SK-N-SH treated with all-trans-retinoic acid at 6 μM for 48 hours (cell line): ENCODE measurements at regions not wholly inside any gene's neighbourhood (a gene's known extent, or its start where the extent isn't known, plus 50 kb on each side); places are given as distances from the start of the nearest gene placed in this dataset.

Source experiments
- ATAC-seq: fragments of 200-7000 bp; cut with Tn5 transposase; 3 replicates; pipeline ENCODE4 v1.9.1; 2020; ENCODE audit warnings: mild to moderate bottlenecking, moderate library complexity
- BACH2 ChIP-seq: fragments of 250-450 bp; sonication (Bioruptor Pico); IDR thresholded peaks from 2 replicates; pipeline ENCODE4 v1.9.0; 2021; ENCODE audit warnings: mild to moderate bottlenecking, borderline replicate concordance
- ESRRG ChIP-seq: fragments of 250-450 bp; sonication (Bioruptor Pico); IDR thresholded peaks from 2 replicates; pipeline ENCODE4 v1.6.1; 2021; ENCODE audit warnings: mild to moderate bottlenecking
- GLIS3 ChIP-seq: fragments of 250-450 bp; sonication (Bioruptor Pico); IDR thresholded peaks from 2 replicates; pipeline ENCODE4 v1.5.0; 2020; ENCODE audit warnings: mild to moderate bottlenecking, moderate library complexity
- ISL1 ChIP-seq: fragments of 250-450 bp; sonication (Bioruptor Pico); IDR thresholded peaks from 2 replicates; pipeline ENCODE4 v2.1.2; 2022; ENCODE audit warnings: mild to moderate bottlenecking, moderate library complexity
- OSR1 ChIP-seq: fragments of 250-450 bp; sonication (Bioruptor Pico); IDR thresholded peaks from 2 replicates; pipeline ENCODE4 v1.8.0; 2022; ENCODE audit warnings: moderate library complexity, mild to moderate bottlenecking, inconsistent platforms
- PPARA ChIP-seq: fragments of 250-450 bp; sonication (Bioruptor Pico); IDR thresholded peaks from 2 replicates; pipeline ENCODE4 v1.5.0; 2020; ENCODE audit warnings: mild to moderate bottlenecking, borderline replicate concordance
- RARB ChIP-seq: fragments of 250-450 bp; sonication (Bioruptor Pico); IDR thresholded peaks from 2 replicates; pipeline ENCODE4 v1.8.0; 2021; ENCODE audit warnings: mild to moderate bottlenecking, moderate library complexity
- SNAI2 ChIP-seq: fragments of 250-450 bp; sonication (Bioruptor Pico); IDR thresholded peaks from 2 replicates; pipeline ENCODE4 v1.5.0; 2020; ENCODE audit warnings: mild to moderate bottlenecking, moderate library complexity
- TCF4 ChIP-seq: fragments of 250-450 bp; sonication (Bioruptor Pico); IDR thresholded peaks from 2 replicates; pipeline ENCODE4 v1.8.0; 2021; ENCODE audit warnings: mild to moderate bottlenecking, moderate library complexity, borderline replicate concordance
- TOX ChIP-seq: fragments of 250-450 bp; sonication (Bioruptor Pico); IDR thresholded peaks from 2 replicates; pipeline ENCODE4 v1.8.0; 2021; ENCODE audit warnings: mild to moderate bottlenecking, moderate library complexity, borderline replicate concordance
- ZC3H10 ChIP-seq: fragments of 250-450 bp; sonication (Bioruptor Pico); IDR thresholded peaks from 2 replicates; pipeline ENCODE4 v1.5.1; 2021; ENCODE audit warnings: mild to moderate bottlenecking, moderate library complexity
- ZFP3 ChIP-seq: fragments of 250-450 bp; sonication (Bioruptor Pico); IDR thresholded peaks from 2 replicates; pipeline ENCODE4 v1.5.0; 2020; ENCODE audit warnings: mild to moderate bottlenecking, moderate library complexity
- ZFP30 ChIP-seq: fragments of 450-650 bp; formaldehyde crosslinking; IDR thresholded peaks from 2 replicates; pipeline ENCODE4 v1.5.0; 2022; ENCODE audit warnings: mild to moderate bottlenecking, moderate library complexity
- ZNF565 ChIP-seq: fragments of 450-650 bp; formaldehyde crosslinking; conservative IDR thresholded peaks from 2 replicates; pipeline ENCODE4 v1.5.0; 2020; ENCODE audit warnings: low read depth, mild to moderate bottlenecking, moderate library complexity
- ZNF70 ChIP-seq: fragments of 450-650 bp; formaldehyde crosslinking; IDR thresholded peaks from 2 replicates; pipeline ENCODE4 v1.5.0; 2020; ENCODE audit warnings: mild to moderate bottlenecking, moderate library complexity
- ZNF8 ChIP-seq: fragments of 450-650 bp; formaldehyde crosslinking; IDR thresholded peaks from 2 replicates; pipeline ENCODE4 v1.5.0; 2020; ENCODE audit warnings: mild to moderate bottlenecking, moderate library complexity
- TF ChIP-seq, protein P1 (sequence below): fragments of 250-450 bp; sonication (Bioruptor Pico); IDR thresholded peaks from 2 replicates; pipeline ENCODE4 v1.5.1; 2020; ENCODE audit warnings: low read depth, mild to moderate bottlenecking, moderate library complexity
- TF ChIP-seq, protein P2 (sequence below): fragments of 250-450 bp; sonication (Bioruptor Pico); IDR thresholded peaks from 2 replicates; pipeline ENCODE4 v1.8.0; 2020; ENCODE audit warnings: mild to moderate bottlenecking, moderate library complexity, borderline replicate concordance
- TF ChIP-seq, protein P3 (sequence below): fragments of 250-450 bp; sonication (Bioruptor Pico); IDR thresholded peaks from 2 replicates; pipeline ENCODE4 v1.5.1; 2021; ENCODE audit warnings: mild to moderate bottlenecking, moderate library complexity
- TF ChIP-seq, protein P4 (sequence below): fragments of 250-450 bp; sonication (Bioruptor Pico); IDR thresholded peaks from 2 replicates; pipeline ENCODE4 v1.8.0; 2021; ENCODE audit warnings: low read depth, mild to moderate bottlenecking, moderate library complexity, borderline replicate concordance

DNA sequence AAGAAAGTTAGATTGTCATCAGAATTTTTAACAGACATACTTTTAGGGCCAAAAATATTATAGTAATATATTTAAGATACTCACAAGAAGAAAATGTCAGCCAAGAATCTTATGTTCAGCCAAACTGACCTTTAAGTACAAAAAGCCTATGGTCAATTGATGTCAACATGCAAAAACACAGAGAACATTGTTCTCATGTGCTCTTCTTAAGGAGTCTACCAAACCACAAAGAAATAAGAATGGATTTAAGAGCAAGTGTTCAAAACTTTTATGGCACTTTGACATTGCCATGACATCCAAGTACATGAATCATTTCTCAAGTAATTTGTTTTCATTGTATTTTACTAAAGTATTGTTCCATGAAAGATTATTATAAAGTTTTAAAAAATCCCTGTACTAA is 180.4 kb downstream of the TMEM26 start:
- ATAC-seq: no peak
- TF ChIP-seq ZNF70 (CRISPR knock-in tag) (no peak), ZC3H10 (CRISPR knock-in tag) (no peak), GLIS3 (CRISPR knock-in tag) (no peak), RARB (CRISPR knock-in tag) (no peak), SNAI2 (CRISPR knock-in tag) (no peak), TCF4 (CRISPR knock-in tag) (no peak), ISL1 (CRISPR knock-in tag) (no peak), BACH2 (CRISPR knock-in tag) (no peak), ZFP3 (CRISPR knock-in tag) (no peak), TOX (CRISPR knock-in tag) (no peak), ZNF565 (CRISPR knock-in tag) (no peak), ESRRG (CRISPR knock-in tag) (no peak), OSR1 (CRISPR knock-in tag) (no peak), ZNF8 (CRISPR knock-in tag) (no peak)
- TF ChIP-seq, protein P1, sequence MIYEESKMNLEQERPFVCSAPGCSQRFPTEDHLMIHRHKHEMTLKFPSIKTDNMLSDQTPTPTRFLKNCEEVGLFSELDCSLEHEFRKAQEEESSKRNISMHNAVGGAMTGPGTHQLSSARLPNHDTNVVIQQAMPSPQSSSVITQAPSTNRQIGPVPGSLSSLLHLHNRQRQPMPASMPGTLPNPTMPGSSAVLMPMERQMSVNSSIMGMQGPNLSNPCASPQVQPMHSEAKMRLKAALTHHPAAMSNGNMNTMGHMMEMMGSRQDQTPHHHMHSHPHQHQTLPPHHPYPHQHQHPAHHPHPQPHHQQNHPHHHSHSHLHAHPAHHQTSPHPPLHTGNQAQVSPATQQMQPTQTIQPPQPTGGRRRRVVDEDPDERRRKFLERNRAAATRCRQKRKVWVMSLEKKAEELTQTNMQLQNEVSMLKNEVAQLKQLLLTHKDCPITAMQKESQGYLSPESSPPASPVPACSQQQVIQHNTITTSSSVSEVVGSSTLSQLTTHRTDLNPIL (CRISPR knock-in tag): no peak
- TF ChIP-seq, protein P2, sequence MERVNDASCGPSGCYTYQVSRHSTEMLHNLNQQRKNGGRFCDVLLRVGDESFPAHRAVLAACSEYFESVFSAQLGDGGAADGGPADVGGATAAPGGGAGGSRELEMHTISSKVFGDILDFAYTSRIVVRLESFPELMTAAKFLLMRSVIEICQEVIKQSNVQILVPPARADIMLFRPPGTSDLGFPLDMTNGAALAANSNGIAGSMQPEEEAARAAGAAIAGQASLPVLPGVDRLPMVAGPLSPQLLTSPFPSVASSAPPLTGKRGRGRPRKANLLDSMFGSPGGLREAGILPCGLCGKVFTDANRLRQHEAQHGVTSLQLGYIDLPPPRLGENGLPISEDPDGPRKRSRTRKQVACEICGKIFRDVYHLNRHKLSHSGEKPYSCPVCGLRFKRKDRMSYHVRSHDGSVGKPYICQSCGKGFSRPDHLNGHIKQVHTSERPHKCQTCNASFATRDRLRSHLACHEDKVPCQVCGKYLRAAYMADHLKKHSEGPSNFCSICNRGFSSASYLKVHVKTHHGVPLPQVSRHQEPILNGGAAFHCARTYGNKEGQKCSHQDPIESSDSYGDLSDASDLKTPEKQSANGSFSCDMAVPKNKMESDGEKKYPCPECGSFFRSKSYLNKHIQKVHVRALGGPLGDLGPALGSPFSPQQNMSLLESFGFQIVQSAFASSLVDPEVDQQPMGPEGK (CRISPR knock-in tag): no peak
- TF ChIP-seq, protein P3, sequence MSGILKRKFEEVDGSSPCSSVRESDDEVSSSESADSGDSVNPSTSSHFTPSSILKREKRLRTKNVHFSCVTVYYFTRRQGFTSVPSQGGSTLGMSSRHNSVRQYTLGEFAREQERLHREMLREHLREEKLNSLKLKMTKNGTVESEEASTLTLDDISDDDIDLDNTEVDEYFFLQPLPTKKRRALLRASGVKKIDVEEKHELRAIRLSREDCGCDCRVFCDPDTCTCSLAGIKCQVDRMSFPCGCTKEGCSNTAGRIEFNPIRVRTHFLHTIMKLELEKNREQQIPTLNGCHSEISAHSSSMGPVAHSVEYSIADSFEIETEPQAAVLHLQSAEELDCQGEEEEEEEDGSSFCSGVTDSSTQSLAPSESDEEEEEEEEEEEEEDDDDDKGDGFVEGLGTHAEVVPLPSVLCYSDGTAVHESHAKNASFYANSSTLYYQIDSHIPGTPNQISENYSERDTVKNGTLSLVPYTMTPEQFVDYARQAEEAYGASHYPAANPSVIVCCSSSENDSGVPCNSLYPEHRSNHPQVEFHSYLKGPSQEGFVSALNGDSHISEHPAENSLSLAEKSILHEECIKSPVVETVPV (CRISPR knock-in tag): no peak
- TF ChIP-seq, protein P4, sequence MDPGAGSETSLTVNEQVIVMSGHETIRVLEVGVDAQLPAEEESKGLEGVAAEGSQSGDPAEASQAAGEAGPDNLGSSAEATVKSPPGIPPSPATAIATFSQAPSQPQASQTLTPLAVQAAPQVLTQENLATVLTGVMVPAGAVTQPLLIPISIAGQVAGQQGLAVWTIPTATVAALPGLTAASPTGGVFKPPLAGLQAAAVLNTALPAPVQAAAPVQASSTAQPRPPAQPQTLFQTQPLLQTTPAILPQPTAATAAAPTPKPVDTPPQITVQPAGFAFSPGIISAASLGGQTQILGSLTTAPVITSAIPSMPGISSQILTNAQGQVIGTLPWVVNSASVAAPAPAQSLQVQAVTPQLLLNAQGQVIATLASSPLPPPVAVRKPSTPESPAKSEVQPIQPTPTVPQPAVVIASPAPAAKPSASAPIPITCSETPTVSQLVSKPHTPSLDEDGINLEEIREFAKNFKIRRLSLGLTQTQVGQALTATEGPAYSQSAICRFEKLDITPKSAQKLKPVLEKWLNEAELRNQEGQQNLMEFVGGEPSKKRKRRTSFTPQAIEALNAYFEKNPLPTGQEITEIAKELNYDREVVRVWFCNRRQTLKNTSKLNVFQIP (CRISPR knock-in tag): no peak

DNA sequence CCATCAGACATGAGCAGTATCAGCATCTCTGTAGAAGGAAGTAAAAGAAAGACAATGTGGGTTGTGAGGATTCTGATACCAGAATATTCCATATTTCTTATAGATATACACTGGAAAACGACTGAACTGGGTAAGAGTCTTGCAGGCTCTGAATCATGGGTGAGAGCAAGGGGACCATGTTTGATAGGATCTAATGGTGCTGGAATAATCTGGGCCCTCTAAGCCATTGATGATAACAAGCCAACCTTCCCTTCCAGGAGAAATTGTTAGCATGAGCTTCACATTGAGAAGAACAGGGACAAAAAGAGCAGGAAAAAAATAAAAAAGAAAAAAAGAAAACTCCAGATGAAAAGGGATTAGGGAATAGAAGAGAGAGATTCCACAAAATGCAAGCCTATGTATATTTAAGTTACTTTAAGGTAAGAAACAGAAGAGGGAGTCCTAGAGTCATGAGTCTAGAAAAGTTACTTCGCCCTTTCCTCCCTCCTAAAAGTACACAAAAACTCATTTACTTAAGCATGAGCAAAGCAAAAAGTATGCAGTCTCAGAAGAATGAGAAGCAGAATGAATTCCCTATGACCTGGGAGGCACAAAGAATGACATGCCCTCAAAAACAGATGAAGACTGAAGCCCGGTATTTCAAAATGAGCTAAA is 181.9 kb downstream of the TMEM26 start:
- TF ChIP-seq ZNF565 (CRISPR knock-in tag) (no peak), TOX (CRISPR knock-in tag) (no peak), OSR1 (CRISPR knock-in tag) (no peak), ZFP30 (CRISPR knock-in tag) (no peak), ZNF70 (CRISPR knock-in tag) (no peak), ZNF8 (CRISPR knock-in tag) (no peak), BACH2 (CRISPR knock-in tag) (no peak)
- TF ChIP-seq, protein P4 (CRISPR knock-in tag): no peak
- ATAC-seq: peak; percentile 54

DNA sequence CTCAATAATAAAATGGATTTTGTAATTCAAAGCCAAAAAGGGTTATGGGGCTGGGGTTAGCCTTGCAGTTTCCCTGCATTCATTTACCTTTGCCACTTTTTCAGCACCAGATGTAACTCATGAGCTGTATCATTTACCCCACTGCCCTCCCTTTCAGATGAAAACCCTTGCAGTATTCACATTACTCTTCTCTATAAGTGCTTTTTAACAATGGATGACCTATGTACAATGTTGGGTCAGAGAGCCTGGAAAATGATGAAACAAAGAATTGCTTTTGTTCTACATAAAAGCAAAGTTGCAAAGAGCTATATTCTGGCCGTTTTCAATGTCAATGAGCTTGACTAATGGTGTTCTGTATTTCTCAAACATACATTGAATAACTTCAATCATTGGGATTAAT is 189.7 kb downstream of the TMEM26 start:
- no peak for ATAC-seq
- TF ChIP-seq TCF4 (CRISPR knock-in tag) (no peak), ZFP3 (CRISPR knock-in tag) (no peak), ZC3H10 (CRISPR knock-in tag) (no peak), ZNF565 (CRISPR knock-in tag) (no peak), TOX (CRISPR knock-in tag) (no peak), ESRRG (CRISPR knock-in tag) (no peak), ZNF70 (CRISPR knock-in tag) (no peak), PPARA (CRISPR knock-in tag) (no peak), RARB (CRISPR knock-in tag) (no peak), ZFP30 (CRISPR knock-in tag) (no peak)
- TF ChIP-seq, protein P3 (CRISPR knock-in tag): no peak
- TF ChIP-seq, protein P1 (CRISPR knock-in tag): no peak
- TF ChIP-seq, protein P2 (CRISPR knock-in tag): no peak
- TF ChIP-seq, protein P4 (CRISPR knock-in tag): no peak
